HG03558 (cell line): ENCODE measurements at regions not wholly inside any gene's neighbourhood (a gene's known extent, or its start where the extent isn't known, plus 50 kb on each side); places are given as distances from the start of the nearest gene placed in this dataset.
"Not testable (repeated sequence)": the region's sequence is repeated elsewhere in the genome, so short reads cannot be mapped to it uniquely, and the experiment has no call there.

Source experiments
- ATAC-seq: cut with Tn5 transposase; IDR thresholded peaks from one replicate; pipeline ENCODE4 v1.9.1; 2021; ENCODE audit warnings: moderate number of reproducible peaks; ENCODE audit not compliant: unreplicated experiment; ENCODE audit errors: extremely low read depth

- no peak for ATAC-seq
Observed at GRCh38 chr6:112839525-112839961, 492.4 kb downstream of the RFPL4B start.

DNA sequence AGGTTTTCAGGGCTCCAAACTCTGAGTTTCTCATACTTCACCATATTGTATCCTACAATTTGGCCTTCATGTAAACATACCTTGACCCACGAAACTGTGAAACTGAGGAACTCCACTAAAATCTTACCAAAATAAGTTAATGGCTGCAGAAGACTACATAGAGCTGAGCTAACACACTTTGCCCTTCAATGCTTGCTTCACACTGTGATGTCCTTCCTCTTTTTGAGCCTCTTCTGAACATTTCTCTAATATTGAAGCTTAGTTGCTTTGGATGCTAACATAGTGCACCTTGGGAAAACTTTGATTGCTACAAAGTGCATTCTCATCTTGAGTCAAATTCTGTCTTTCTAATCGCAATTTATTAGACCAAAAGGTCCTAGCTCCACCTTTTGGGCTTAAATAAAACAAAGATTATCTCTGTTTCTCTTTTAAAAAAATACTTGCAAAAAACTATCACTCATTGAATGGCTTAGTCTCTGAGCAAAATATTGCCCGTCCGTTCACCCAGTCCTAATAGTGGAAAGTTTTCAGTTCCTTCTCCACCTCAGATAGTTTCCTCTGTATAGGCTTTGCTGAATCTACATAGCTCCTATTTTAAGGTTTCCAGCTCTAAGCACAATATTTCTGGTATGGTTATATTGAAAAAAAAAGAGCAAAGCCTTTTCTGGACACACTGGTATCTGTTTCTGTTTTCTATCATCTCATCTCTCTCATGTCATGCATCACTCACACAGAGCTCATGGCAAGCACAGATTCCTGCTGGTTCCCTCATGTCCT is 494.6 kb downstream of the RFPL4B start:
- no peak for ATAC-seq

GRCh38 chr6:112842330-112842685 is 495.2 kb downstream of the RFPL4B start:
- ATAC-seq: no peak

- ATAC-seq: no peak
Observed at GRCh38 chr6:112846681-112847080, 499.6 kb downstream of the RFPL4B start.

DNA sequence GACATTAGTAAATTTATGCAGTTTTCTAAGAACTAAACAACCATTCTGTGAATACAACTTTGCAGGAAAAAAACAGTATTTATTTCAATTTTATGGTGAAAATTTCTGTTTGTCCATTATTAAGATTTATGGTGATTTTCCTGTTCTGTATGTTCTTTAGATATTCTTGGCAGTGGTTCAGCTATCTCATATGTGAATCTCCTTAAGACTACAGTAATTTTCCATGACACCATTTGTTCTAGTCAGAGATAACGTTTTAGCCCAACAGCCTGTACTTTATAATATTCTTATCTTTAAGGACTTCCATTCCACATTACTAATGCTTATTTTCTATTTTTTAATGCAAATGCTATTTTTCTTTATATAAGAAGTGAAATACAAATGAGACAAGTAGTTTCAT is 504.0 kb downstream of the RFPL4B start:
- no peak for ATAC-seq

DNA sequence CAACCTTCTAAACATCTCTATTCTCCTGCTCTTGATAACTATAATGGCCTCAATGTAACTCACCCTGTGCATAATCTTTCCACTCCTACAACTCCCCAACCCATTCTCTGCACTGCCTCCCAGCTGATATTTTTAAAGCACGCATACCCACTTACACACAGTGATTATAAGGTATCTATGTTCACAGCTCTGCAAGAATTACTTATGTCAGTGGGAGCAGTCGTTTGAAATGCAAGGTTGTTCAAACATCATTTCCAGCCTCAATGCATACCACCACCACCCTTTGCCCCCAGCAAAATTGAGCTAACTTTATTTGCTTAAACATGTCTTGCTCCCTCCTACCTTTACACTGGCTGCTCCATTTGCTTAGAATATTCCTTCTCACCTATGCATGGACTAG is 506.0 kb downstream of the RFPL4B start:
- no peak for ATAC-seq

- ATAC-seq: no peak
Observed at GRCh38 chr6:112863753-112864152, 516.6 kb downstream of the RFPL4B start.

DNA sequence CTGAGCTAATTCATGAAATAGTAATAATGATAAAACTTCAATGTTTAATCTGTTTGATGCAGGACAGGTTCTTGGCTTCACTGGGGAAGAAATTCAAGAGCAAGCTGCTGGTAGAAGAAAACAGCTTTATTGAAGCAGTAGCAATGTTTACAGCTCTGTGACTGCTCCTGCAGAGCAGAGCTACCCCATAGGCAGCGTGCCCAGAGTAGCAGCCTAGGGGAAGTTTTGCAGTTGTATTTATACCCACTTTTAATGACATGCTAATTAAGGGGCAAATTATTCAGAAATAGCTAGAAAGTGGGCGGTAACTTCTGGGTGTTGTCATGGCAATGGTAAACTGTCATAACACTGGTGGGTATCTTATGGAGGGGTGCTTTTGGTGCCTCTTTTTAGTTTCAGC is 518.0 kb downstream of the RFPL4B start:
- ATAC-seq: no peak

DNA sequence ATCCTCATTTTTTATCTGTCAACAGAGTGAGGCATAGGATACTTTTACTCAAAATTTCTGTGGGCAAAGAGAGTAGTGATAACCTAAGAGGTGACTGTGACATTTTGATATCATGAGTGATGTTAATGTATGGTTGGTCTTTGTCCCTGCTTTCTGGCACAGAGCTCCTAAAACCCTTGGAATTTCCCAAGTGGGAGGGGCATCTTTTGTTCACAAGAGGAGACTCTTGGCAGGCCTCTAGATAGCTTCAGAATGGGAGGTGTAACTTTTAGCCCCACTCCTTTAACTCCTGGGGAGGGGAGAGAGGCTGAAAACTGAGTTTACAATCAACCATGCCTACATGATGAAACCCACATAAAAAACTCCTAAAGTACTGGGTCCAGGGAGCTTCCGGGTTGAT is 527.8 kb downstream of the RFPL4B start:
- no peak for ATAC-seq

GRCh38 chr6:112877134-112878100 is 530.3 kb downstream of the RFPL4B start:
- ATAC-seq: no peak

DNA sequence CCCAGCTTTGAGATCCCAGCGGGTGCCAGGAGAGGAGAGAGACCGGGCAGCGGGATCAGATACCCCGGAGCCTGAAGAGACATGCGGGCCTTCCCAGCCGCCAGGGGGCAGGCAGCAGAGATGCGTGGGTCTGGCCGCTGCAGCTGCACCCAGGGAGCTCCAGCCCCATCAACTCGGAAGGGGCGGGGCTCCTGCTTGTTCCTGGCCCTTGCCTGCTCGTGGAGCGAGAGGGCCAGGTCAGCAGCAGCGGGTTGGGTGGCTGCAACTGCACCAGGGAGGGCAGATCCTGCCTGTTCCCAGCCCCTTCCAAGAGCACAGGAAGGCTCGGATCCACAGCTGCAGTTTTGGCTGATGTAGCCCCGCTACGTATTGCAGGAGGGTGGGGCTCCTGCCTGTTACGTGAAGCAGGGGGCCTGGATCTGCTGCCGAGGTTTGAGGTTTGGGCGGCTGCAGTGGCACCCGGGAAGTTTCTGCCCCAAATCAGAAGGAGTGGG is 532.8 kb downstream of the RFPL4B start:
- no peak for ATAC-seq

- ATAC-seq: no peak
Observed at GRCh38 chr6:112881027-112881426, 533.9 kb downstream of the RFPL4B start.

GRCh38 chr6:112881828-112882780 is 535.0 kb downstream of the RFPL4B start:
- ATAC-seq: no peak

DNA sequence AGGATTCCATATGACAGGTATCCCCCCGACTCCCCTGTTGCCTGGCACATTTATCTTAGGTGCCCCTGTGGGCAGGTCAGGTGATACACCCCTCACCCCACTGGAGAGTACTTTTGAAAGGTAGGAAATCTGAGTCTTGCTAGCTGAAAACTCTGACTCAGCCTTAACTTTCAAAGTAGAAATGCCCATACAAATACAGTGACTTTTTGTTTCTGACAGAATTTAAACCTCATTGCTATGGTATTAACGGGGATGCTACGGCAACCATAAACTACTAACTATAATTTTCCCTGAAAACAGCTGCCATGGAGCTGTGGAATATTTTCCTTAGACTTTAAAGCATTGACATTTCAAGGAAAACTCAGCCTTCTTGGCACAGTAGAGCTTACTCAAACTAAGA is 536.0 kb downstream of the RFPL4B start:
- no peak for ATAC-seq

DNA sequence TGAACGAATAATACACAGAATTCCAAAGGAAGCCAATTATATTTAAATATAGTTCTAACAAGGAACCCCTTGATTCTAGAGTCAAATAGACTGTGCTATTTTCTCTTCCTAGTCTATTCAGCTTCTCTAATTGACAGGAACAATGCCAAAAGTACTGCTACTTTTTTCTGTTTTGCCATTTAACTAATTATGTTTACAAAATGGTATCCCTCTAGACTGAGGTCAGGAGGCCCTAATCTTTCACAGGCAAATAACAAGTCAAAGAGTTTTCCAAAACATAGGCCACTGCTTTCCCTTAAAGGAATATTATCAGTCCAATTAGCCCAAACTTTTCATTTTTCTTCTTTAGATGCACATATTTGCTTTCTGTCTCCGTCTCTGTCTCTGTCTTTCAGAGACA is 539.3 kb downstream of the RFPL4B start:
- ATAC-seq: no peak

DNA sequence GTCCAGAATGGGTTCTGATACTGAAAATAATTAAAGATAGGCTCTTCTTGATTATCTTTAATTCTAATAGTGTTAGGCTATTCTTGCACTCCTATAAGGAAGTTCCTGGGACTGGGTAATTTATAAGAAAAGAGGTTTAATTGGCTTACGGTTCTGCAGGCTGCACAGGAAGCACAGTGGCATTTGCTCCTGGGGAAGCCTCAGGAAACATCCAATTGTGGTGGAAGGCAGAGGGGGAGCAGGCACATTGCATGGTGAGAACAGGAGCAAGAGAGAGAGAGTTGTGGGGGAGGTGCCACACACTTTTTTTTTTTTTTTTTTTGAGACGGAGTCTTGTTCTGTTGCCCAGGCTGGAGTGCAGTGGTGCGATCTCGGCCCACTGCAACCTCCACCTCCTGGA is 540.3 kb downstream of the RFPL4B start:
- not testable (repeated sequence) for ATAC-seq

DNA sequence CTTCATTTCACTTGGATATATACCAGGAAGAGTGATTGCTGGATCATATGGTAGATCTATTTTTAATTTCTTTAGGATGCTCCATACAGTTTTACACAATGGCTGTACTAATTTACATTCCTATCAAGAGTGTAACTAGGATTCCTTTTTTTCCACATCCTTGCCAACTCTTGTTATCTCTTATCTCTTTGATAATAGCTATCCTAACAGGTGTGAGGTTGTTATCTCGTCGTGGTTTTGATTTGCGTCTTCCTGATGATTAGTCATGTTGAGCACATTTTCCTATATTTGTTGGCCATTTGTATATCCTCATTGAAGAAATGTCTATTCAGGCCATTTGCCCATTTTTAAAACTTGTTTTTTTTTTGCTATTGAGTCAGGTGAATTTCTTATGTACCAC is 552.4 kb downstream of the RFPL4B start:
- no peak for ATAC-seq

DNA sequence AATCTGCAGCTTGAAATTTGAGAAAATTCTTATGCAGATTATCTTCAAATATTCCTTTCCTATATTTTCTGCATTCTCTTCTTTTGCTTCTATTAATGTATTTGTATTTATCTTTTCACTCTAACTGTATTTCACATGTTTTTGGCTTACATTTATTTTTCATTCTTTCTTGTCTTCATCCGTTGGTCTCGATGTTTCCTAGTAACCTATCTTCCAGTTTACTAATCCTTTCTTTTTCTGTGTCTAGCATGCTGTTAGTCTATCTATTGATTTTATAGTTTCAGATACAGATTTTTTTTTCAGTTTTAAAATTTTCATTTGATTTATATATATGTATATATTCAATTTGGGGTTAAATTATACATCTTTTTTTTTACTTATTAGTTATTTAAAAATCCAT is 556.2 kb downstream of the RFPL4B start:
- no peak for ATAC-seq

GRCh38 chr6:112906726-112907125 is 559.6 kb downstream of the RFPL4B start:
- no peak for ATAC-seq

DNA sequence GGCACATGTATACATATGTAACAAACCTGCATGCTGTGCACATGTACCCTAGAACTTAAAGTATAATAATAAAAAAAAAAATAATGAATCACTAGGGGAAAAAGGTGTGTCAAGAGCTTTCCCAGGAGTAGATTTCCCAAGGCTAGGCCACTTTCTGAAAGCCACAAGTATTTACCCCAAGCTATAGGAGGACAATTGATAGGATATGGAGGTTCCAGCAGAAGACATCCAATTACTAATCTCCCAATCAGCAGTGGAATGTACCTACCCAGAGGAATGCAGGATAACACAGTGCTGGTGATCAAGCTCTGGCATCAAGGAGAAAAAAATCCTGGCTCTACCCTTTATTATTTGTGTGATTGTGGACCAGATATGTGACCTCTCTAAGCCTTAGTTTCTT is 562.7 kb downstream of the RFPL4B start:
- no peak for ATAC-seq
